Mammary epithelial cell (primary cell): ENCODE measurements at regions not wholly inside any gene's neighbourhood (a gene's known extent, or its start where the extent isn't known, plus 50 kb on each side); places are given as distances from the start of the nearest gene placed in this dataset.

Experiments used
- EZH2 ChIP-seq: IDR thresholded peaks from 2 replicates; pipeline ENCODE4 v1.6.1; 2012; ENCODE audit warnings: low read length, inconsistent platforms, borderline replicate concordance
- TF ChIP-seq, protein P1 (sequence below), 2 donors: IDR thresholded peaks in 1 of 2; conservative IDR thresholded peaks in 1 of 2; 2 replicates each; pipeline ENCODE4 v1.5.1; 2011 to 2012; ENCODE audit warnings: inconsistent platforms in 2 of 2, low read length in 2 of 2, mild to moderate bottlenecking in 2 of 2, control low read depth in 1 of 2, low read depth in 1 of 2; ENCODE audit not compliant: insufficient read depth in 1 of 2; ENCODE audit errors: extremely low read depth in 1 of 2

DNA sequence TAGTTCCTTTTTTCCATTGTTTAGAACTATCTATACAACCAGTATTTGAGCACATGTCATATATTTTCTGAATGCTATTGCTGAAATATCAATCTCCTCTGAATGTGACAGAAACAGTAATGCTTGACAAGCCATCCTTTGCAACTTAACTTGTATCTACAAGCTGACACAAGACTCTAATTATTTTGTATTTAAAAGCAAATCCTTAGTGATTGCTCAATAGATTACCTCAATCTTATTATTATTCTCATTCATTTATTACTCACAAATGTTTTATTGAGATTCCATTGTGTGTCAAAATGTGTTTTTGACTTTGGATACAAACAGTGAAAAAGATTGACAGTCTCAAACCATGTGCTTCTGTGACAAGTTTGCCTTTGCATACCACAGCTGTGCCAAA is 787.8 kb upstream of the PRR20A start:
- TF ChIP-seq, protein P1, sequence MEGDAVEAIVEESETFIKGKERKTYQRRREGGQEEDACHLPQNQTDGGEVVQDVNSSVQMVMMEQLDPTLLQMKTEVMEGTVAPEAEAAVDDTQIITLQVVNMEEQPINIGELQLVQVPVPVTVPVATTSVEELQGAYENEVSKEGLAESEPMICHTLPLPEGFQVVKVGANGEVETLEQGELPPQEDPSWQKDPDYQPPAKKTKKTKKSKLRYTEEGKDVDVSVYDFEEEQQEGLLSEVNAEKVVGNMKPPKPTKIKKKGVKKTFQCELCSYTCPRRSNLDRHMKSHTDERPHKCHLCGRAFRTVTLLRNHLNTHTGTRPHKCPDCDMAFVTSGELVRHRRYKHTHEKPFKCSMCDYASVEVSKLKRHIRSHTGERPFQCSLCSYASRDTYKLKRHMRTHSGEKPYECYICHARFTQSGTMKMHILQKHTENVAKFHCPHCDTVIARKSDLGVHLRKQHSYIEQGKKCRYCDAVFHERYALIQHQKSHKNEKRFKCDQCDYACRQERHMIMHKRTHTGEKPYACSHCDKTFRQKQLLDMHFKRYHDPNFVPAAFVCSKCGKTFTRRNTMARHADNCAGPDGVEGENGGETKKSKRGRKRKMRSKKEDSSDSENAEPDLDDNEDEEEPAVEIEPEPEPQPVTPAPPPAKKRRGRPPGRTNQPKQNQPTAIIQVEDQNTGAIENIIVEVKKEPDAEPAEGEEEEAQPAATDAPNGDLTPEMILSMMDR (conservative IDR thresholded peaks at IDR 0.05 in 1 of 2, IDR thresholded peaks at IDR 0.05 in 1 of 2; ENCODE audit: extremely low read depth in 1 of 2, insufficient read depth in 1 of 2, low read depth in 1 of 2, low read length in 2 of 2): no peak
- TF ChIP-seq EZH2: no peak
